GM19025 (cell line): ENCODE measurements at regions not wholly inside any gene's neighbourhood (a gene's known extent, or its start where the extent isn't known, plus 50 kb on each side); places are given as distances from the start of the nearest gene placed in this dataset.

ENCODE experiments used
- ATAC-seq: cut with Tn5 transposase; IDR thresholded peaks from one replicate; pipeline ENCODE4 v1.9.1; 2021; ENCODE audit warnings: mild to moderate bottlenecking, low read depth, moderate library complexity; ENCODE audit not compliant: unreplicated experiment

GRCh38 chr18:25875551-25876240 lies 214.7 kb downstream of the SS18 start:
- ATAC-seq = no peak

GRCh38 chr18:25873833-25874232 lies 216.6 kb downstream of the SS18 start:
- ATAC-seq = no peak

- ATAC-seq = no peak
Observed at GRCh38 chr18:25866331-25866730, 224.1 kb downstream of the SS18 start.

GRCh38 chr18:25862881-25863600 lies 227.4 kb downstream of the SS18 start:
- no peak for ATAC-seq

- ATAC-seq = no peak
Observed at GRCh38 chr18:25853691-25854433, 236.6 kb downstream of the SS18 start.

GRCh38 chr18:25843791-25844190 lies 246.6 kb downstream of the SS18 start:
- no peak for ATAC-seq

GRCh38 chr18:25842665-25843064 lies 247.7 kb downstream of the SS18 start:
- ATAC-seq = no peak

- no peak for ATAC-seq
Observed at GRCh38 chr18:25834061-25834460, 256.4 kb downstream of the SS18 start.

GRCh38 chr18:25832001-25832604 lies 258.3 kb downstream of the SS18 start:
- ATAC-seq = peak; percentile 76

- ATAC-seq = no peak
Observed at GRCh38 chr18:25831301-25831701, 259.1 kb downstream of the SS18 start.

GRCh38 chr18:25830787-25831186 lies 259.6 kb downstream of the SS18 start:
- ATAC-seq = no peak

- ATAC-seq = no peak
Observed at GRCh38 chr18:25827961-25828561, 262.4 kb downstream of the SS18 start.

- ATAC-seq = no peak
Observed at GRCh38 chr18:25827228-25827627, 263.2 kb downstream of the SS18 start.

GRCh38 chr18:25826823-25827222 lies 263.6 kb downstream of the SS18 start:
- no peak for ATAC-seq

GRCh38 chr18:25825979-25826776 lies 264.2 kb downstream of the SS18 start:
- no peak for ATAC-seq

- no peak for ATAC-seq
Observed at GRCh38 chr18:25825056-25825455, 265.4 kb downstream of the SS18 start.

- ATAC-seq = no peak
Observed at GRCh38 chr18:25819746-25820363, 270.6 kb downstream of the SS18 start.

GRCh38 chr18:25818505-25818904 lies 271.9 kb downstream of the SS18 start:
- no peak for ATAC-seq

- no peak for ATAC-seq
Observed at GRCh38 chr18:25817546-25818237, 272.7 kb downstream of the SS18 start.
